ENCODE measurements at regions not wholly inside any gene's neighbourhood (a gene's known extent, or its start where the extent isn't known, plus 50 kb on each side); places are given as distances from the start of the nearest gene placed in this dataset.
A peak's percentile ranks its signal among the peaks of the same experiment; 100 is the strongest.

DNA sequence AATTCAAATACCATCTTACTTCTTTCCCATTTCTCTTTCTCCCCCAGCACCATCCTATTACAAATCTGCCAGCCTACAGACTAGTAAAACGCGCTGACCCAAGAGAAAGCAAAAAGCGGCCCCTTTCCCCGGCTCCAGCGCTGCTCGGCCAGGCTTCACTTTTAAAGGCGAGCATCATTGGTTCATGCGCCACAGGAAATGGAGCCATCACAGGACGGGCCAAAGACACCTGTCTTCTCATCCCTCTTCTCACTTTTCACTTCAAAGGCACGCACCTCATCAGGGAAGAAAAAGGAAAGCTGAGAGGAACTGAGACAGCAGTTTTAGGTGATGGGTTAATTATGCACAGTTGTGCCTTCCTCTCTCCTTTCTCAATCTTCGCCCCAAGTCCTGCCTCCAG, 664.2 kb upstream of the USP24 start:
- TF ChIP-seq, protein P1, sequence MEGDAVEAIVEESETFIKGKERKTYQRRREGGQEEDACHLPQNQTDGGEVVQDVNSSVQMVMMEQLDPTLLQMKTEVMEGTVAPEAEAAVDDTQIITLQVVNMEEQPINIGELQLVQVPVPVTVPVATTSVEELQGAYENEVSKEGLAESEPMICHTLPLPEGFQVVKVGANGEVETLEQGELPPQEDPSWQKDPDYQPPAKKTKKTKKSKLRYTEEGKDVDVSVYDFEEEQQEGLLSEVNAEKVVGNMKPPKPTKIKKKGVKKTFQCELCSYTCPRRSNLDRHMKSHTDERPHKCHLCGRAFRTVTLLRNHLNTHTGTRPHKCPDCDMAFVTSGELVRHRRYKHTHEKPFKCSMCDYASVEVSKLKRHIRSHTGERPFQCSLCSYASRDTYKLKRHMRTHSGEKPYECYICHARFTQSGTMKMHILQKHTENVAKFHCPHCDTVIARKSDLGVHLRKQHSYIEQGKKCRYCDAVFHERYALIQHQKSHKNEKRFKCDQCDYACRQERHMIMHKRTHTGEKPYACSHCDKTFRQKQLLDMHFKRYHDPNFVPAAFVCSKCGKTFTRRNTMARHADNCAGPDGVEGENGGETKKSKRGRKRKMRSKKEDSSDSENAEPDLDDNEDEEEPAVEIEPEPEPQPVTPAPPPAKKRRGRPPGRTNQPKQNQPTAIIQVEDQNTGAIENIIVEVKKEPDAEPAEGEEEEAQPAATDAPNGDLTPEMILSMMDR (IDR thresholded peaks at IDR 0.05) = no peak
- TF ChIP-seq ZFX (IDR thresholded peaks at IDR 0.05; ENCODE audit: borderline replicate concordance) = no peak
- no peak overlapping the region for H3K27ac ChIP-seq

DNA sequence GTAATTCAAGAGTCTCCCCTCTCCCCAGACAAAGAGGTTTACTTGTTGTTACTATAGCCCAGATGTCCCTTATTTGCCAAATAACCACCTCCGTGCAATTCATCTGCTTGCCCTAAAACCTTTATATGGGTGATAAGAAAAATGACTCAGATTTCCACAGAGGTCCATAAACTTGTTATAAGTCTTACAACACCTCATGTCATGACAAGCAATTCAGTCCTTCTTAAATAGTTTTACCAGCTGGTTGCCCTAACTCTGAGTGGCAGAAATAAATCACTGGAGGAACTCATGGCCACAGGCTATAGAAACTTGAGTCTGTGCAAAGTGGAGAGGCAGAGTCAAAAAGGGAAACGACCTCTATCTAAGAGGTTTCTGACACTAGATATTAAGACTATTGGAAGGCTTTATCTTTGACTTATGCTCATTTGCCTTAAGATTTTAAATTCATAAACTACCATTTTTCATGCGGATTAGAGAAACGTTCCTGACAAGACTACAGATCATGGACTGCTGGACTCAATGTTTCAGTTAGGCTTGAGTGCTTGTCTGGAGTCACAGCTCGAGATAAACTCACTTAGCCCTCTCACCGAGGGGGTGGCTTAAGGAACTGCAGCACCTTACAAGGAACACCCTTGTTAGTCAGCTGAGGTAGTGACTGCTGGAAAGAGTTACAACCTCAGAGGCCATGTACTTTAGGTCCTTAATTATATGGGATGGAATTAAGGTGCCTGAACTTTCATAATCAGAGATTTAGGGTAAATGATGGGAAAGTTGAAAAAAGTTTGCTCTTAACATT, 662.5 kb upstream of the USP24 start:
- H3K27ac ChIP-seq = no peak overlapping the region
- TF ChIP-seq, protein P1 (IDR thresholded peaks at IDR 0.05) = no peak
- TF ChIP-seq ZFX (IDR thresholded peaks at IDR 0.05; ENCODE audit: borderline replicate concordance) = no peak

DNA sequence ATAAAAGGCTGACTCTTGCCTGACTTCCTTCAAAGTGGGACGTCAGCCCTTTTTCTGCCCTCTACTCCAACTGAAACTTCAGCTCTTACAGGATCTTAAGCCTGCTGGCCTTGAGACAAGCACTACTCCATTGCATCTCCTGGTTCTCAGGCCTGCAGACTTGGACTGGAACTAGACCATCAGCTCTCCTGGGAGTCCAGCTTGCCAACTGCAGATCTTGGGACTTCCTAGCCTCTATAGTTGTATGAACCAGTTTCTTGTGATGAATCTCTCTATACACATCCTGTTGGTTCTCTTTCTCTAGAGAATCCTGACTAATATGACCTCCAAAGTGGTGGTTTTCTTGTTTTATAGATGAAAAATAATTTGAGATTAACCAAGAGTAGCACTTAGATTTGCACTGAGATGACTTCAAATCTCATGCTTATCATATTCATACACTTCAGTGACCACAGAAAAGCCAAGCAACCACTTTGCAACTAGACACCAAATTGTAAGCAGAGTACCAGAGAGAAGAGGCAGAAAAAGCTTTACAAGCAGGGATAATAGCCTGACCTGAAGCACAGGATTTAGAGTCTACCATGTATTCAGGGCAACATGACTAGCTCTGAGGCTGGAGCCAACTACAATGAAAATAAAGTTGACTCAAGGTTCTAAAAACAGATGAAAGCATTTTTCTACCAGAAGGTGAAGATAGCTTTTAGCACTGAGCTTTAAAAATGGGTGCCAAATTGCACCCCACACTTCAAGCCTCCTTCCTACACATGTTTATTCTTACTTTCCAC, 661.3 kb upstream of the USP24 start:
- H3K27ac ChIP-seq = no peak overlapping the region
- TF ChIP-seq, protein P1 (IDR thresholded peaks at IDR 0.05) = no peak
- no peak for TF ChIP-seq ZFX (IDR thresholded peaks at IDR 0.05; ENCODE audit: borderline replicate concordance)

DNA sequence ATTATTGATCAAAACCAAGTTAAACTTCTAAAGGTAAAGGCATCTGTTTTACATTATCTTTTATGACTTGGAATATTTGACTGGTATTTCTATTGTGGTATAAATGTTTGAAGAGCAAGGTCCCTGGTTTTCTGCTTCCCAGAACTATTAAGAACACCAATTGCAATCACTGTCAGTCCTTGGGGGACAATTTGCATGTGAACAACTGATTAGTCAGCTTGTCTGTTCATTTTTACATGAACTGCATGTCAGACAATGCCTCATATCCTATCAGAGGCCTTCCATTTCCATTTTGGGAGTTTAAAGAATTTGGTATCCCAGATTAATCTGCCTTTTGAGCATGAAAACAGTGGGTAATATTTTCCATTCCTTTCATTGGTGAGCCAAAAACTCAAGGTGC, 654.9 kb upstream of the USP24 start:
- TF ChIP-seq ZFX (IDR thresholded peaks at IDR 0.05; ENCODE audit: borderline replicate concordance) = no peak
- TF ChIP-seq, protein P1 (IDR thresholded peaks at IDR 0.05) = no peak

DNA sequence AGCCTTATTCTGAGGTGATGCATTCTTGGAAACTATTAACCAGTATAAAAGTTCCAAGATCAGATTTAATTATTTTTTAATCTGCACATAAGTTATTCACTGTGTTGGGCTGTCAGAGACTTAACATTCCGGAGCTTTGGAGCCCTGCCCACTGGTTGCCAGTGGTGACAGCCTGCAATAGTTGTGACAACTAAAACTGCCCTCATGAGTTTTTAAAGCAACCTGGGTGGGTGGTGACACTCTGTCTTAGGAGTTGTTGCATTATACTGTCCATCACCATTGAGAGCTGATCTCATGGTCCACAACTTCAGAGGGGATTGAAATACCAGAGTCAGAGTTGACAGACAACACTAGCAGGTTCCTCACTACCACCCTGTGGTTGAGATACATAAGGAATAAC, 653.9 kb upstream of the USP24 start:
- TF ChIP-seq ZFX (IDR thresholded peaks at IDR 0.05; ENCODE audit: borderline replicate concordance) = no peak
- TF ChIP-seq, protein P1 (IDR thresholded peaks at IDR 0.05) = no peak
- H3K27ac ChIP-seq = no peak overlapping the region

More for the DNA sequence above, 654.9 kb upstream of the USP24 start:
- H3K27ac ChIP-seq = no peak overlapping the region

DNA sequence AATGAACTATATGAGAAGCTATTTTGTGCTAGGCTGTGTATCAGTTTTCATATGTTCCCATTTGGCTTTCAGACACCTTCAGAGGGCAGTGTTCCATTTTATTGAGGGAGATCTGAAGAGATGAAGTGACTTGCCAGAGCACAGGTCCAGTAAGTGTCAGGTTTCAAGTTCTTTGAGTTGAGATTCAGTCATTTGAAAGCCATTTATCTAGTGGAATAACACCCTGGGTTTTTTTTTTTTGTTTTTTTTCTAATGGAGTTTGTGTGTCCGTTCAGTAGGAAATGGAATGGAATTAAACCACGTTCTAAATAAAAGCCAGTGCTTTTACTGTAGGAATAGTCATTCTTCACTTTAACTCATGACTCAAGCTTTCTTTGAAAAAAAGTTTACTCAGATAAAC, 652.9 kb upstream of the USP24 start:
- no peak overlapping the region for H3K27ac ChIP-seq
- TF ChIP-seq, protein P1 (IDR thresholded peaks at IDR 0.05) = peak; percentile 29; the same call in 1 of the 2 replicates
- no peak for TF ChIP-seq ZFX (IDR thresholded peaks at IDR 0.05; ENCODE audit: borderline replicate concordance)

Measured in 22Rv1 (cell line).